ENCODE measurements at regions not wholly inside any gene's neighbourhood (a gene's known extent, or its start where the extent isn't known, plus 50 kb on each side); places are given as distances from the start of the nearest gene placed in this dataset.
"Not testable (repeated sequence)": the region's sequence is repeated elsewhere in the genome, so short reads cannot be mapped to it uniquely, and the experiment has no call there.

- not testable (repeated sequence) for H4K20me1 ChIP-seq (ENCODE audit: insufficient read depth, low read length, poor library complexity, severe bottlenecking); H3K9ac ChIP-seq (ENCODE audit: low read depth, low read length, poor library complexity, severe bottlenecking); H3K79me2 ChIP-seq (ENCODE audit: insufficient read depth, low read length); H3K27me3 ChIP-seq (ENCODE audit: insufficient read depth, low read length, poor library complexity, severe bottlenecking); H3K4me1 ChIP-seq (ENCODE audit: insufficient read depth, low read length, poor library complexity, severe bottlenecking); H3F3A ChIP-seq (ENCODE audit: low read depth); H2AFZ ChIP-seq (ENCODE audit: low read length); H3K9me3 ChIP-seq (ENCODE audit: insufficient read depth, low read depth, low read length); H3K4me3 ChIP-seq (ENCODE audit: low read length, poor library complexity, severe bottlenecking); H3K9me2 ChIP-seq (replicated peaks; ENCODE audit: low read depth, low read length); H3K4me2 ChIP-seq (ENCODE audit: low read depth, low read length, poor library complexity, severe bottlenecking); H3K36me3 ChIP-seq (ENCODE audit: insufficient read depth, low read length)
Observed at GRCh38 chr1:849873-850272, 73.8 kb upstream of the SAMD11 start.

GRCh38 chr1:850318-850717 is 73.4 kb upstream of the SAMD11 start:
- not testable (repeated sequence) for H3K4me1 ChIP-seq (ENCODE audit: insufficient read depth, low read length, poor library complexity, severe bottlenecking); H3K9me2 ChIP-seq (replicated peaks; ENCODE audit: low read depth, low read length); H3K9ac ChIP-seq (ENCODE audit: low read depth, low read length, poor library complexity, severe bottlenecking); H3F3A ChIP-seq (ENCODE audit: low read depth); H2AFZ ChIP-seq (ENCODE audit: low read length); H3K27me3 ChIP-seq (ENCODE audit: insufficient read depth, low read length, poor library complexity, severe bottlenecking); H3K4me2 ChIP-seq (ENCODE audit: low read depth, low read length, poor library complexity, severe bottlenecking); H3K36me3 ChIP-seq (ENCODE audit: insufficient read depth, low read length); H4K20me1 ChIP-seq (ENCODE audit: insufficient read depth, low read length, poor library complexity, severe bottlenecking); H3K79me2 ChIP-seq (ENCODE audit: insufficient read depth, low read length); H3K4me3 ChIP-seq (ENCODE audit: low read length, poor library complexity, severe bottlenecking); H3K9me3 ChIP-seq (ENCODE audit: insufficient read depth, low read depth, low read length)

GRCh38 chr1:851398-851797 is 72.3 kb upstream of the SAMD11 start:
- not testable (repeated sequence) for H3K4me2 ChIP-seq (ENCODE audit: low read depth, low read length, poor library complexity, severe bottlenecking); H3K9me2 ChIP-seq (replicated peaks; ENCODE audit: low read depth, low read length); H3K4me1 ChIP-seq (ENCODE audit: insufficient read depth, low read length, poor library complexity, severe bottlenecking); H2AFZ ChIP-seq (ENCODE audit: low read length); H3K4me3 ChIP-seq (ENCODE audit: low read length, poor library complexity, severe bottlenecking); H3K27me3 ChIP-seq (ENCODE audit: insufficient read depth, low read length, poor library complexity, severe bottlenecking); H4K20me1 ChIP-seq (ENCODE audit: insufficient read depth, low read length, poor library complexity, severe bottlenecking); H3K9me3 ChIP-seq (ENCODE audit: insufficient read depth, low read depth, low read length); H3F3A ChIP-seq (ENCODE audit: low read depth); H3K9ac ChIP-seq (ENCODE audit: low read depth, low read length, poor library complexity, severe bottlenecking); H3K79me2 ChIP-seq (ENCODE audit: insufficient read depth, low read length); H3K36me3 ChIP-seq (ENCODE audit: insufficient read depth, low read length)

GRCh38 chr1:851841-852240 is 71.9 kb upstream of the SAMD11 start:
- H3K9ac ChIP-seq (ENCODE audit: low read depth, low read length, poor library complexity, severe bottlenecking); H3K4me1 ChIP-seq (ENCODE audit: insufficient read depth, low read length, poor library complexity, severe bottlenecking); H4K20me1 ChIP-seq (ENCODE audit: insufficient read depth, low read length, poor library complexity, severe bottlenecking); H3K79me2 ChIP-seq (ENCODE audit: insufficient read depth, low read length); H3F3A ChIP-seq (ENCODE audit: low read depth); H3K9me2 ChIP-seq (replicated peaks; ENCODE audit: low read depth, low read length); H2AFZ ChIP-seq (ENCODE audit: low read length); H3K4me2 ChIP-seq (ENCODE audit: low read depth, low read length, poor library complexity, severe bottlenecking); H3K9me3 ChIP-seq (ENCODE audit: insufficient read depth, low read depth, low read length); H3K4me3 ChIP-seq (ENCODE audit: low read length, poor library complexity, severe bottlenecking); H3K27me3 ChIP-seq (ENCODE audit: insufficient read depth, low read length, poor library complexity, severe bottlenecking); H3K36me3 ChIP-seq (ENCODE audit: insufficient read depth, low read length): not testable (repeated sequence)

GRCh38 chr1:855202-855981 is 68.3 kb upstream of the SAMD11 start:
- H3F3A ChIP-seq (ENCODE audit: low read depth); H3K9me2 ChIP-seq (replicated peaks; ENCODE audit: low read depth, low read length); H2AFZ ChIP-seq (ENCODE audit: low read length); H3K79me2 ChIP-seq (ENCODE audit: insufficient read depth, low read length); H3K4me1 ChIP-seq (ENCODE audit: insufficient read depth, low read length, poor library complexity, severe bottlenecking); H4K20me1 ChIP-seq (ENCODE audit: insufficient read depth, low read length, poor library complexity, severe bottlenecking); H3K9ac ChIP-seq (ENCODE audit: low read depth, low read length, poor library complexity, severe bottlenecking); H3K4me3 ChIP-seq (ENCODE audit: low read length, poor library complexity, severe bottlenecking); H3K27me3 ChIP-seq (ENCODE audit: insufficient read depth, low read length, poor library complexity, severe bottlenecking); H3K4me2 ChIP-seq (ENCODE audit: low read depth, low read length, poor library complexity, severe bottlenecking); H3K9me3 ChIP-seq (ENCODE audit: insufficient read depth, low read depth, low read length); H3K36me3 ChIP-seq (ENCODE audit: insufficient read depth, low read length): not testable (repeated sequence)

- not testable (repeated sequence) for H3K9ac ChIP-seq (ENCODE audit: low read depth, low read length, poor library complexity, severe bottlenecking); H3F3A ChIP-seq (ENCODE audit: low read depth); H3K9me2 ChIP-seq (replicated peaks; ENCODE audit: low read depth, low read length); H3K4me3 ChIP-seq (ENCODE audit: low read length, poor library complexity, severe bottlenecking); H3K79me2 ChIP-seq (ENCODE audit: insufficient read depth, low read length); H3K36me3 ChIP-seq (ENCODE audit: insufficient read depth, low read length); H3K27me3 ChIP-seq (ENCODE audit: insufficient read depth, low read length, poor library complexity, severe bottlenecking); H3K4me2 ChIP-seq (ENCODE audit: low read depth, low read length, poor library complexity, severe bottlenecking); H3K9me3 ChIP-seq (ENCODE audit: insufficient read depth, low read depth, low read length); H4K20me1 ChIP-seq (ENCODE audit: insufficient read depth, low read length, poor library complexity, severe bottlenecking); H2AFZ ChIP-seq (ENCODE audit: low read length)
- peaks cover 12% of the 10 kb centered on the region for H3K4me1 ChIP-seq (ENCODE audit: insufficient read depth, low read length, poor library complexity, severe bottlenecking)
Observed at GRCh38 chr1:856541-857057, 67.1 kb upstream of the SAMD11 start.

Measured in Loucy (cell line).